ENCODE measurements at regions not wholly inside any gene's neighbourhood (a gene's known extent, or its start where the extent isn't known, plus 50 kb on each side); places are given as distances from the start of the nearest gene placed in this dataset.

DNA sequence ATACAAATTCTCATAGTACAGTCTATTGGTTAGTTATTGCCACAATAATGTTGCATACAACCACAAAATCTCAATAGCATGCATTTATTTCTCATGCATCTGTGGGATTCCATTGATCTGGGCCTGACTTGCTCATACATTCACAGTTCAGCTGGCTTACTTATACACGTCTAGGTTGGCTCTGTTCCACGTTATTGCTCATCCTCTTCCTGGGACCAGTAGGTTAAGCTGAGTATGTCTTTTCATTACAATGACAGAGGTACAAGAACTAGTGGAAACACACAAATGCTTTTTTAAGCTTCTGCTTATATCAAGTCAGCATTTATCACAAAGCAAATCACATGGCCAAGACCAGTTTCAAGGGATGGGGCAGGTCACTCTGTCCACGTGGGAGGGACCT, 485.3 kb upstream of the BTBD3 start:
- Histone ChIP-seq H3K27ac (ENCODE audit: low read length) (no peak overlapping the region), H3K27me3 (ENCODE audit: insufficient read depth, low read depth, low read length) (no peaks in the 10 kb centered on the region), H3K9me3 (ENCODE audit: low read length) (no peaks in the 10 kb centered on the region), H3K9me2 (ENCODE audit: insufficient read depth, low read length) (no peaks in the 10 kb centered on the region), H3F3A (ENCODE audit: insufficient read depth, low read length, poor library complexity, severe bottlenecking) (no peaks in the 10 kb centered on the region), H3K4me3 (ENCODE audit: low read length) (no peak overlapping the region), H3K79me2 (replicated peaks; ENCODE audit: insufficient read depth, low read length) (no peaks in the 10 kb centered on the region), H3K36me3 (ENCODE audit: insufficient read depth, low read length) (no peaks in the 10 kb centered on the region), H3K9ac (ENCODE audit: low read length) (no peak overlapping the region), H2AFZ (ENCODE audit: low read depth, low read length) (no peak overlapping the region), H4K20me1 (ENCODE audit: insufficient read depth) (no peaks in the 10 kb centered on the region), H3K4me2 (ENCODE audit: low read length) (no peak overlapping the region)
- TF ChIP-seq TAF1 (IDR thresholded peaks at IDR 0.05; ENCODE audit: low read depth) (no peak), EP300 (conservative IDR thresholded peaks at IDR 0.05; ENCODE audit: poor library complexity, severe bottlenecking) (no peak), RAD21 (conservative IDR thresholded peaks at IDR 0.05) (no peak), MXI1 (conservative IDR thresholded peaks at IDR 0.05; ENCODE audit: poor library complexity, severe bottlenecking) (no peak), EZH2 (IDR thresholded peaks at IDR 0.05; ENCODE audit: borderline replicate concordance, insufficient read depth, low read length, poor library complexity, severe bottlenecking) (no peak), POLR2AphosphoS5 (IDR thresholded peaks at IDR 0.05) (no peak), SMC3 (conservative IDR thresholded peaks at IDR 0.05; ENCODE audit: poor library complexity) (no peak)
- TF ChIP-seq, protein P1, sequence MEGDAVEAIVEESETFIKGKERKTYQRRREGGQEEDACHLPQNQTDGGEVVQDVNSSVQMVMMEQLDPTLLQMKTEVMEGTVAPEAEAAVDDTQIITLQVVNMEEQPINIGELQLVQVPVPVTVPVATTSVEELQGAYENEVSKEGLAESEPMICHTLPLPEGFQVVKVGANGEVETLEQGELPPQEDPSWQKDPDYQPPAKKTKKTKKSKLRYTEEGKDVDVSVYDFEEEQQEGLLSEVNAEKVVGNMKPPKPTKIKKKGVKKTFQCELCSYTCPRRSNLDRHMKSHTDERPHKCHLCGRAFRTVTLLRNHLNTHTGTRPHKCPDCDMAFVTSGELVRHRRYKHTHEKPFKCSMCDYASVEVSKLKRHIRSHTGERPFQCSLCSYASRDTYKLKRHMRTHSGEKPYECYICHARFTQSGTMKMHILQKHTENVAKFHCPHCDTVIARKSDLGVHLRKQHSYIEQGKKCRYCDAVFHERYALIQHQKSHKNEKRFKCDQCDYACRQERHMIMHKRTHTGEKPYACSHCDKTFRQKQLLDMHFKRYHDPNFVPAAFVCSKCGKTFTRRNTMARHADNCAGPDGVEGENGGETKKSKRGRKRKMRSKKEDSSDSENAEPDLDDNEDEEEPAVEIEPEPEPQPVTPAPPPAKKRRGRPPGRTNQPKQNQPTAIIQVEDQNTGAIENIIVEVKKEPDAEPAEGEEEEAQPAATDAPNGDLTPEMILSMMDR (IDR thresholded peaks at IDR 0.05; ENCODE audit: poor library complexity, severe bottlenecking): no peak
- TF ChIP-seq, protein P2, sequence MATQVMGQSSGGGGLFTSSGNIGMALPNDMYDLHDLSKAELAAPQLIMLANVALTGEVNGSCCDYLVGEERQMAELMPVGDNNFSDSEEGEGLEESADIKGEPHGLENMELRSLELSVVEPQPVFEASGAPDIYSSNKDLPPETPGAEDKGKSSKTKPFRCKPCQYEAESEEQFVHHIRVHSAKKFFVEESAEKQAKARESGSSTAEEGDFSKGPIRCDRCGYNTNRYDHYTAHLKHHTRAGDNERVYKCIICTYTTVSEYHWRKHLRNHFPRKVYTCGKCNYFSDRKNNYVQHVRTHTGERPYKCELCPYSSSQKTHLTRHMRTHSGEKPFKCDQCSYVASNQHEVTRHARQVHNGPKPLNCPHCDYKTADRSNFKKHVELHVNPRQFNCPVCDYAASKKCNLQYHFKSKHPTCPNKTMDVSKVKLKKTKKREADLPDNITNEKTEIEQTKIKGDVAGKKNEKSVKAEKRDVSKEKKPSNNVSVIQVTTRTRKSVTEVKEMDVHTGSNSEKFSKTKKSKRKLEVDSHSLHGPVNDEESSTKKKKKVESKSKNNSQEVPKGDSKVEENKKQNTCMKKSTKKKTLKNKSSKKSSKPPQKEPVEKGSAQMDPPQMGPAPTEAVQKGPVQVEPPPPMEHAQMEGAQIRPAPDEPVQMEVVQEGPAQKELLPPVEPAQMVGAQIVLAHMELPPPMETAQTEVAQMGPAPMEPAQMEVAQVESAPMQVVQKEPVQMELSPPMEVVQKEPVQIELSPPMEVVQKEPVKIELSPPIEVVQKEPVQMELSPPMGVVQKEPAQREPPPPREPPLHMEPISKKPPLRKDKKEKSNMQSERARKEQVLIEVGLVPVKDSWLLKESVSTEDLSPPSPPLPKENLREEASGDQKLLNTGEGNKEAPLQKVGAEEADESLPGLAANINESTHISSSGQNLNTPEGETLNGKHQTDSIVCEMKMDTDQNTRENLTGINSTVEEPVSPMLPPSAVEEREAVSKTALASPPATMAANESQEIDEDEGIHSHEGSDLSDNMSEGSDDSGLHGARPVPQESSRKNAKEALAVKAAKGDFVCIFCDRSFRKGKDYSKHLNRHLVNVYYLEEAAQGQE (IDR thresholded peaks at IDR 0.05; ENCODE audit: borderline replicate concordance): no peak

- H2AFZ ChIP-seq (ENCODE audit: low read depth, low read length): no peak overlapping the region
- no peak overlapping the region for H3K27ac ChIP-seq (ENCODE audit: low read length)
Observed at GRCh38 chr20:11436113-11436905, 481.4 kb upstream of the BTBD3 start.

More at GRCh38 chr20:11436113-11436905, 481.4 kb upstream of the BTBD3 start:
- TF ChIP-seq SMC3 (conservative IDR thresholded peaks at IDR 0.05; ENCODE audit: poor library complexity) (no peak), RAD21 (conservative IDR thresholded peaks at IDR 0.05) (no peak), POLR2AphosphoS5 (IDR thresholded peaks at IDR 0.05) (no peak), MXI1 (conservative IDR thresholded peaks at IDR 0.05; ENCODE audit: poor library complexity, severe bottlenecking) (no peak), EP300 (conservative IDR thresholded peaks at IDR 0.05; ENCODE audit: poor library complexity, severe bottlenecking) (no peak), TAF1 (IDR thresholded peaks at IDR 0.05; ENCODE audit: low read depth) (no peak), EZH2 (IDR thresholded peaks at IDR 0.05; ENCODE audit: borderline replicate concordance, insufficient read depth, low read length, poor library complexity, severe bottlenecking) (no peak)
- no peaks in the 10 kb centered on the region for H3F3A ChIP-seq (ENCODE audit: insufficient read depth, low read length, poor library complexity, severe bottlenecking)
- no peaks in the 10 kb centered on the region for H3K9me2 ChIP-seq (ENCODE audit: insufficient read depth, low read length)
- no peaks in the 10 kb centered on the region for H3K9me3 ChIP-seq (ENCODE audit: low read length)
- H3K9ac ChIP-seq (ENCODE audit: low read length): no peak overlapping the region
- no peaks in the 10 kb centered on the region for H3K27me3 ChIP-seq (ENCODE audit: insufficient read depth, low read depth, low read length)
- H3K4me3 ChIP-seq (ENCODE audit: low read length): no peak overlapping the region
- H4K20me1 ChIP-seq (ENCODE audit: insufficient read depth): no peaks in the 10 kb centered on the region
- H3K4me2 ChIP-seq (ENCODE audit: low read length): no peak overlapping the region
- H3K36me3 ChIP-seq (ENCODE audit: insufficient read depth, low read length): no peaks in the 10 kb centered on the region
- H3K79me2 ChIP-seq (replicated peaks; ENCODE audit: insufficient read depth, low read length): no peaks in the 10 kb centered on the region

Data from neural cell (in vitro differentiated cells).